HepG2 (cell line): ENCODE measurements at regions not wholly inside any gene's neighbourhood (a gene's known extent, or its start where the extent isn't known, plus 50 kb on each side); places are given as distances from the start of the nearest gene placed in this dataset.

Experiments used
- ATAC-seq: fragments of 200-7000 bp; cut with Tn5 transposase; 3 replicates; pipeline ENCODE4 v1.9.1; 2020; ENCODE audit warnings: mild to moderate bottlenecking, moderate library complexity
- BruUV-seq: library from RNA; stranded (reverse); fragments of 400-500 nt; replicated peaks from 2 replicates; lab custom pipeline; 2021; lab: Mats Ljungman, UMichigan
- CTCF ChIA-PET: fragments of 300-600 bp; formaldehyde crosslinking; extraction: SDS; loops from one replicate; lab custom pipeline; 2021; ENCODE audit warnings: low total read pairs, inconsistent platforms, low intra/inter-chr PET ratio; lab: Yijun Ruan, JAX
- POLR2A ChIA-PET: fragments of 350-600 bp; sonication (Branson Sonifier 250); formaldehyde crosslinking; loops from one replicate; lab custom pipeline; 2020; ENCODE audit warnings: antibody characterized with exemption, inconsistent platforms; lab: Yijun Ruan, JAX
- DNase-seq: peaks from one replicate; pipeline ENCODE4 v3.0.0-alpha.2; 2015; ENCODE audit warnings: low spot score
- FAIRE-seq: peaks from 3 replicates; lab custom pipeline; 2011; peaks lifted over from hg19 to GRCh38; lab: Jason Lieb, UNC
- H2AFZ ChIP-seq: one replicate; pipeline ENCODE4 v1.6.1; 2011; ENCODE audit warnings: low read length, inconsistent platforms
- H3K27ac ChIP-seq: fragments of 300-600 bp; 3 replicates; pipeline ENCODE4 v1.8.0; 2011; ENCODE audit warnings: mixed run types, mild to moderate bottlenecking, mixed read lengths, low read length, inconsistent platforms; ENCODE audit not compliant: insufficient read depth; ENCODE audit errors: extremely low read length
- H3K27me3 ChIP-seq, 2 experiments: fragments of 200-600 bp in 1 of 2; 2 replicates in 1 of 2; 3 replicates in 1 of 2; pipeline versions ENCODE4 v1.6.0 to v1.8.0; 2011; ENCODE audit warnings: low read length in 2 of 2, mild to moderate bottlenecking in 2 of 2, moderate library complexity in 2 of 2, inconsistent platforms in 1 of 2; ENCODE audit not compliant: insufficient read depth in 2 of 2, control insufficient read depth in 1 of 2
- H3K36me3 ChIP-seq, 2 experiments: fragments of 200-600 bp in 1 of 2; replicated peaks in 1 of 2; 2 replicates in 1 of 2; 3 replicates in 1 of 2; pipeline versions ENCODE4 v1.5.1 to v1.8.0; 2011; ENCODE audit warnings: low read length in 2 of 2, inconsistent platforms in 1 of 2; ENCODE audit not compliant: insufficient read depth in 2 of 2, control insufficient read depth in 1 of 2
- H3K4me1 ChIP-seq: 2 replicates; pipeline ENCODE4 v1.5.1; 2012; ENCODE audit warnings: low read length, inconsistent platforms; ENCODE audit not compliant: insufficient read depth
- H3K4me2 ChIP-seq: 2 replicates; pipeline ENCODE4 v1.6.0; 2011; ENCODE audit warnings: low read depth, low read length, inconsistent platforms
- H3K4me3 ChIP-seq, 3 experiments: fragments of 200-600 bp in 1 of 3; sonication (generic), shearing (Covaris generic) in 1 of 3; replicated peaks in 1 of 3; 2 replicates each; pipeline ENCODE4 v1.5.1; 2011 to 2016; ENCODE audit warnings: low read length in 3 of 3, inconsistent platforms in 2 of 3, low read depth in 2 of 3, mild to moderate bottlenecking in 2 of 3, control low read depth in 1 of 3, mixed read lengths in 1 of 3; ENCODE audit not compliant: insufficient read depth in 1 of 3
- H3K79me2 ChIP-seq: one replicate; pipeline ENCODE4 v1.6.1; 2011; ENCODE audit warnings: low read length, inconsistent platforms; ENCODE audit not compliant: insufficient read depth
- H3K9ac ChIP-seq: 2 replicates; pipeline ENCODE4 v1.6.0; 2011; ENCODE audit warnings: mild to moderate bottlenecking, low read depth, low read length, inconsistent platforms; ENCODE audit not compliant: insufficient read depth
- H3K9me3 ChIP-seq: 2 replicates; pipeline ENCODE4 v1.5.1; 2012; ENCODE audit warnings: mild to moderate bottlenecking, low read length
- H4K20me1 ChIP-seq: 2 replicates; pipeline ENCODE4 v1.6.0; 2011; ENCODE audit warnings: inconsistent platforms, mild to moderate bottlenecking, low read length, moderate library complexity; ENCODE audit not compliant: insufficient read depth
- HOXD1 ChIP-seq: sonication (generic); formaldehyde crosslinking; IDR thresholded peaks from 2 replicates; pipeline ENCODE4 v1.5.0; 2020; ENCODE audit warnings: missing genetic modification reagents
- LBX2 ChIP-seq: sonication (generic); formaldehyde crosslinking; IDR thresholded peaks from 2 replicates; pipeline ENCODE4 v1.5.0; 2020; ENCODE audit warnings: missing genetic modification reagents, mild to moderate bottlenecking, borderline replicate concordance
- MED13 ChIP-seq: sonication (generic); formaldehyde crosslinking; IDR thresholded peaks from 2 replicates; pipeline ENCODE4 v1.5.0; 2020; ENCODE audit warnings: missing genetic modification reagents
- NFRKB ChIP-seq: fragments of 450-650 bp; IDR thresholded peaks from 2 replicates; pipeline ENCODE4 v1.6.1; 2017
- ONECUT2 ChIP-seq: sonication (generic); formaldehyde crosslinking; IDR thresholded peaks from 2 replicates; pipeline ENCODE4 v1.4.0; 2020; ENCODE audit warnings: missing genetic modification reagents
- PHB2 ChIP-seq: fragments of 450-650 bp; IDR thresholded peaks from 2 replicates; pipeline ENCODE4 v1.6.1; 2018; ENCODE audit not compliant: partially characterized antibody
- PLSCR1 ChIP-seq: sonication (generic); formaldehyde crosslinking; IDR thresholded peaks from 2 replicates; pipeline ENCODE4 v1.5.0; 2020; ENCODE audit warnings: missing genetic modification reagents, mild to moderate bottlenecking, borderline replicate concordance
- RBM39 ChIP-seq: fragments of 200-400 bp; formaldehyde crosslinking; IDR thresholded peaks from one replicate; pipeline ENCODE4 v1.6.1; 2018; ENCODE audit warnings: antibody characterized with exemption, mild to moderate bottlenecking, low read depth, low read length; ENCODE audit not compliant: poor library complexity, severe bottlenecking
- SRF ChIP-seq: IDR thresholded peaks from 2 replicates; pipeline ENCODE4 v1.6.1; 2011; ENCODE audit warnings: mild to moderate bottlenecking, low read depth, low read length, moderate library complexity
- TFDP1 ChIP-seq: IDR thresholded peaks from 2 replicates; pipeline ENCODE4 v1.6.1; 2016; ENCODE audit warnings: missing compliant biosample characterization, missing genetic modification reagents, borderline replicate concordance
- TMF1 ChIP-seq: sonication (generic); formaldehyde crosslinking; IDR thresholded peaks from 2 replicates; pipeline ENCODE4 v1.8.1; 2022; ENCODE audit warnings: low read depth, missing genetic modification reagents
- ZFAT ChIP-seq: sonication (generic); formaldehyde crosslinking; conservative IDR thresholded peaks from 2 replicates; pipeline ENCODE4 v1.8.1; 2023; ENCODE audit warnings: missing genetic modification reagents, inconsistent platforms
- ZFP91 ChIP-seq: sonication (generic); formaldehyde crosslinking; IDR thresholded peaks from 2 replicates; pipeline ENCODE4 v1.9.0; 2022; ENCODE audit warnings: missing genetic modification reagents, mild to moderate bottlenecking, borderline replicate concordance
- ZMYM4 ChIP-seq: sonication (generic); formaldehyde crosslinking; IDR thresholded peaks from 2 replicates; pipeline ENCODE4 v1.8.1; 2023; ENCODE audit warnings: mild to moderate bottlenecking, missing genetic modification reagents
- ZNF546 ChIP-seq: sonication (generic); formaldehyde crosslinking; conservative IDR thresholded peaks from 2 replicates; pipeline ENCODE4 v1.8.1; 2023; ENCODE audit warnings: mild to moderate bottlenecking, missing genetic modification reagents
- ZNF839 ChIP-seq: sonication (generic); formaldehyde crosslinking; IDR thresholded peaks from 2 replicates; pipeline ENCODE4 v1.4.0; 2020; ENCODE audit warnings: missing genetic modification reagents, mild to moderate bottlenecking, borderline replicate concordance
- WGBS: methylation state at CpG from one replicate; pipeline ENCODE4 v1.1.6; 2017; ENCODE audit warnings: low lambda C conversion rate; 5-methylcytosine and 5-hydroxymethylcytosine counted together
- in situ Hi-C: cut with HindIII; loops from 2 replicates; pipeline ENCODE4 v1.10.0; 2017; ENCODE audit warnings: low pct_unique_long_range_greater_than_20kb; ENCODE audit not compliant: extremely low pct_ligation_motif_present
- intact Hi-C: fragments of 100-400 bp; cut with micrococcal nuclease; formaldehyde crosslinking; loops from one replicate; pipeline ENCODE4 v1.10.0; 2022; ENCODE audit not compliant: unreplicated experiment

- peaks cover 0 to 14% of the 10 kb centered on the region in 2 experiments; a peak in 3 of 5 replicates for H3K27me3 ChIP-seq
- no peak overlapping the region for H3K9ac ChIP-seq
- no peak overlapping the region for H3K4me3 ChIP-seq
- intact Hi-C loops: no loop called here
- no peak overlapping the region for H2AFZ ChIP-seq
- ATAC-seq (no peak), DNase-seq (no peak), FAIRE-seq (no peak)
- H3K4me1 ChIP-seq: no peaks in the 10 kb centered on the region
- no peak overlapping the region for H3K27ac ChIP-seq
- in situ Hi-C loops: no loop called here
- no peaks in the 10 kb centered on the region for H4K20me1 ChIP-seq
- POLR2A ChIA-PET: no interaction called here
- WGBS: 1% methylated on average over 4 of the region's 7 CpGs
- no peaks in the 10 kb centered on the region for H3K36me3 ChIP-seq
- no peak overlapping the region for H3K4me2 ChIP-seq
- no peaks in the 10 kb centered on the region for H3K9me3 ChIP-seq
- CTCF ChIA-PET: no interaction called here
- no peaks in the 10 kb centered on the region for H3K79me2 ChIP-seq
- BruUV-seq: no TSS peak
- TF ChIP-seq MED13 (CRISPR knock-in tag) (no peak), NFRKB (no peak), TFDP1 (CRISPR knock-in tag) (no peak), LBX2 (CRISPR knock-in tag) (no peak), TMF1 (CRISPR knock-in tag) (no peak)
Measured at GRCh38 chr18:46421973-46422551, 235.0 kb downstream of the LOXHD1 start.

- Histone ChIP-seq H3K79me2 (no peaks in the 10 kb centered on the region), H3K4me3 (no peak overlapping the region), H3K27me3 (peaks cover 0 to 20% of the 10 kb centered on the region in 2 experiments; a peak in 3 of 5 replicates), H2AFZ (no peak overlapping the region), H3K36me3 (no peaks in the 10 kb centered on the region), H4K20me1 (no peaks in the 10 kb centered on the region), H3K27ac (no peak overlapping the region), H3K4me1 (no peaks in the 10 kb centered on the region), H3K4me2 (no peak overlapping the region), H3K9me3 (no peaks in the 10 kb centered on the region), H3K9ac (no peak overlapping the region)
- POLR2A ChIA-PET: no interaction called here
- DNase-seq (no peak), FAIRE-seq (no peak), ATAC-seq (no peak)
- in situ Hi-C loops: no loop called here
- TF ChIP-seq RBM39 (no peak), ZNF546 (CRISPR knock-in tag) (no peak), SRF (no peak), ONECUT2 (no peak), PLSCR1 (no peak), ZFAT (CRISPR knock-in tag) (no peak), ZFP91 (CRISPR knock-in tag) (no peak), ZNF839 (CRISPR knock-in tag) (no peak), PHB2 (no peak), HOXD1 (CRISPR knock-in tag) (no peak), ZMYM4 (no peak)
- 21% methylated on average over 3 of the region's 4 CpGs for WGBS
- CTCF ChIA-PET: no interaction called here
- intact Hi-C loops: no loop called here
- BruUV-seq: no TSS peak
Measured at GRCh38 chr18:46422552-46423055, 234.4 kb downstream of the LOXHD1 start.
